IMR-90 (cell line): ENCODE measurements at regions not wholly inside any gene's neighbourhood (a gene's known extent, or its start where the extent isn't known, plus 50 kb on each side); places are given as distances from the start of the nearest gene placed in this dataset.

ENCODE experiments used
- BHLHE40 ChIP-seq: fragments of 150-350 bp; IDR thresholded peaks from 2 replicates; pipeline ENCODE4 v1.6.1; 2016; ENCODE audit warnings: mild to moderate bottlenecking, low read depth, low read length
- CEBPB ChIP-seq: IDR thresholded peaks from 2 replicates; pipeline ENCODE4 v1.6.1; 2012; ENCODE audit warnings: low read depth, low read length, improper control_type of control experiment
- CHD1 ChIP-seq: IDR thresholded peaks from 2 replicates; pipeline ENCODE4 v1.6.1; 2012; ENCODE audit warnings: low read depth, low read length, improper control_type of control experiment
- CTCF ChIP-seq: conservative IDR thresholded peaks from 2 replicates; pipeline ENCODE4 v1.5.1; 2012; ENCODE audit warnings: mild to moderate bottlenecking, low read depth, low read length, improper control_type of control experiment
- MXI1 ChIP-seq: IDR thresholded peaks from 2 replicates; pipeline ENCODE4 v1.6.1; 2012; ENCODE audit warnings: low read depth, mild to moderate bottlenecking, low read length, moderate library complexity, borderline replicate concordance
- RCOR1 ChIP-seq: IDR thresholded peaks from 2 replicates; pipeline ENCODE4 v1.6.1; 2012; ENCODE audit warnings: mild to moderate bottlenecking, low read length, improper control_type of control experiment; ENCODE audit not compliant: insufficient replicate concordance
- RFX5 ChIP-seq: IDR thresholded peaks from 2 replicates; pipeline ENCODE4 v1.8.0; 2012; ENCODE audit warnings: low read depth, mild to moderate bottlenecking, low read length, moderate library complexity
- TF ChIP-seq, protein P1 (sequence below): fragments of 150-350 bp; IDR thresholded peaks from 2 replicates; pipeline ENCODE4 v1.6.1; 2017; ENCODE audit warnings: mild to moderate bottlenecking, antibody characterized with exemption, low read length, low read depth

GRCh38 chr21:20515446-20515845 is 482.8 kb upstream of the NCAM2 start:
- no peak for TF ChIP-seq MXI1
- TF ChIP-seq, protein P1, sequence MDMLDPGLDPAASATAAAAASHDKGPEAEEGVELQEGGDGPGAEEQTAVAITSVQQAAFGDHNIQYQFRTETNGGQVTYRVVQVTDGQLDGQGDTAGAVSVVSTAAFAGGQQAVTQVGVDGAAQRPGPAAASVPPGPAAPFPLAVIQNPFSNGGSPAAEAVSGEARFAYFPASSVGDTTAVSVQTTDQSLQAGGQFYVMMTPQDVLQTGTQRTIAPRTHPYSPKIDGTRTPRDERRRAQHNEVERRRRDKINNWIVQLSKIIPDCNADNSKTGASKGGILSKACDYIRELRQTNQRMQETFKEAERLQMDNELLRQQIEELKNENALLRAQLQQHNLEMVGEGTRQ: no peak
- no peak for TF ChIP-seq CTCF
- no peak for TF ChIP-seq RCOR1
- TF ChIP-seq BHLHE40: no peak
- no peak for TF ChIP-seq CEBPB
- no peak for TF ChIP-seq CHD1
- TF ChIP-seq RFX5: no peak
